ENCODE measurements at regions not wholly inside any gene's neighbourhood (a gene's known extent, or its start where the extent isn't known, plus 50 kb on each side); places are given as distances from the start of the nearest gene placed in this dataset.

- H3K9me3 Mint-ChIP-seq: no peaks in the 10 kb centered on the region
- no peak overlapping the region for H3K4me3 Mint-ChIP-seq
- no peak overlapping the region for H3K27ac Mint-ChIP-seq
- no peak for ATAC-seq (replicated peaks in 1 of 2)
- no peaks in the 10 kb centered on the region for H3K27me3 Mint-ChIP-seq (ENCODE audit: low read depth)
- DNase-seq: no peak
- H3K36me3 Mint-ChIP-seq (ENCODE audit: insufficient read depth in 2 of 2): no peaks in the 10 kb centered on the region
- H3K4me1 Mint-ChIP-seq (ENCODE audit: low read depth): no peaks in the 10 kb centered on the region
Observed at GRCh38 chr12:111221062-111222026, 147.6 kb downstream of the PHETA1 start.

GRCh38 chr12:111220363-111220762 lies 148.5 kb downstream of the PHETA1 start:
- H3K27ac Mint-ChIP-seq: no peak overlapping the region
- H3K4me3 Mint-ChIP-seq: no peak overlapping the region
- DNase-seq (no peak), ATAC-seq (replicated peaks in 1 of 2) (no peak)
- H3K9me3 Mint-ChIP-seq: no peaks in the 10 kb centered on the region
- H3K27me3 Mint-ChIP-seq (ENCODE audit: low read depth): no peaks in the 10 kb centered on the region
- no peaks in the 10 kb centered on the region for H3K4me1 Mint-ChIP-seq (ENCODE audit: low read depth)
- H3K36me3 Mint-ChIP-seq (ENCODE audit: insufficient read depth in 2 of 2): no peaks in the 10 kb centered on the region

GRCh38 chr12:111219440-111219839 lies 149.5 kb downstream of the PHETA1 start:
- Mint-ChIP-seq H3K9me3 (no peaks in the 10 kb centered on the region), H3K27ac (no peak overlapping the region), H3K4me1 (ENCODE audit: low read depth) (no peaks in the 10 kb centered on the region), H3K4me3 (no peak overlapping the region), H3K27me3 (ENCODE audit: low read depth) (no peaks in the 10 kb centered on the region), H3K36me3 (ENCODE audit: insufficient read depth in 2 of 2) (no peaks in the 10 kb centered on the region)
- no peak for ATAC-seq (replicated peaks in 1 of 2)
- DNase-seq: no peak

- ATAC-seq (replicated peaks in 1 of 2) (no peak), DNase-seq (no peak)
- Mint-ChIP-seq H3K9me3 (no peaks in the 10 kb centered on the region), H3K4me3 (no peak overlapping the region), H3K27me3 (ENCODE audit: low read depth) (no peaks in the 10 kb centered on the region), H3K4me1 (ENCODE audit: low read depth) (no peaks in the 10 kb centered on the region), H3K36me3 (ENCODE audit: insufficient read depth in 2 of 2) (no peaks in the 10 kb centered on the region), H3K27ac (no peak overlapping the region)
Observed at GRCh38 chr12:111218499-111218898, 150.4 kb downstream of the PHETA1 start.

- no peaks in the 10 kb centered on the region for H3K27me3 Mint-ChIP-seq (ENCODE audit: low read depth)
- no peaks in the 10 kb centered on the region for H3K4me1 Mint-ChIP-seq (ENCODE audit: low read depth)
- H3K4me3 Mint-ChIP-seq: no peak overlapping the region
- H3K36me3 Mint-ChIP-seq (ENCODE audit: insufficient read depth in 2 of 2): no peaks in the 10 kb centered on the region
- no peak for ATAC-seq (replicated peaks in 1 of 2)
- no peak for DNase-seq
- no peak overlapping the region for H3K27ac Mint-ChIP-seq
- no peaks in the 10 kb centered on the region for H3K9me3 Mint-ChIP-seq
Observed at GRCh38 chr12:111216387-111217159, 152.3 kb downstream of the PHETA1 start.

- Mint-ChIP-seq H3K4me1 (ENCODE audit: low read depth) (no peaks in the 10 kb centered on the region), H3K36me3 (ENCODE audit: insufficient read depth in 2 of 2) (no peaks in the 10 kb centered on the region), H3K9me3 (no peaks in the 10 kb centered on the region), H3K27ac (no peak overlapping the region), H3K4me3 (no peak overlapping the region), H3K27me3 (ENCODE audit: low read depth) (peaks cover 4% of the 10 kb centered on the region)
- DNase-seq: no peak
- no peak for ATAC-seq (replicated peaks in 1 of 2)
Observed at GRCh38 chr12:111215881-111216280, 153.0 kb downstream of the PHETA1 start.

GRCh38 chr12:111214401-111214800 lies 154.5 kb downstream of the PHETA1 start:
- H3K36me3 Mint-ChIP-seq (ENCODE audit: insufficient read depth in 2 of 2): no peaks in the 10 kb centered on the region
- H3K9me3 Mint-ChIP-seq: no peaks in the 10 kb centered on the region
- H3K27ac Mint-ChIP-seq: no peak overlapping the region
- no peaks in the 10 kb centered on the region for H3K4me1 Mint-ChIP-seq (ENCODE audit: low read depth)
- peaks cover 7% of the 10 kb centered on the region for H3K27me3 Mint-ChIP-seq (ENCODE audit: low read depth)
- ATAC-seq (replicated peaks in 1 of 2) (no peak), DNase-seq (no peak)
- H3K4me3 Mint-ChIP-seq: no peak overlapping the region

GRCh38 chr12:111213561-111213960 lies 155.3 kb downstream of the PHETA1 start:
- H3K9me3 Mint-ChIP-seq: no peaks in the 10 kb centered on the region

GRCh38 chr12:111212814-111213456 lies 156.0 kb downstream of the PHETA1 start:
- no peaks in the 10 kb centered on the region for H3K9me3 Mint-ChIP-seq

More at GRCh38 chr12:111213561-111213960, 155.3 kb downstream of the PHETA1 start:
- DNase-seq: no peak
- ATAC-seq (replicated peaks in 1 of 2): no peak
- H3K27me3 Mint-ChIP-seq (ENCODE audit: low read depth): peaks cover 7% of the 10 kb centered on the region
- H3K4me3 Mint-ChIP-seq: no peak overlapping the region
- H3K4me1 Mint-ChIP-seq (ENCODE audit: low read depth): no peaks in the 10 kb centered on the region
- no peaks in the 10 kb centered on the region for H3K36me3 Mint-ChIP-seq (ENCODE audit: insufficient read depth in 2 of 2)
- no peak overlapping the region for H3K27ac Mint-ChIP-seq

GRCh38 chr12:111211910-111212757 lies 156.8 kb downstream of the PHETA1 start:
- ATAC-seq (replicated peaks in 1 of 2) (no peak), DNase-seq (no peak)
- no peaks in the 10 kb centered on the region for H3K36me3 Mint-ChIP-seq (ENCODE audit: insufficient read depth in 2 of 2)
- no peaks in the 10 kb centered on the region for H3K4me1 Mint-ChIP-seq (ENCODE audit: low read depth)
- H3K27ac Mint-ChIP-seq: no peak overlapping the region
- peaks cover 7% of the 10 kb centered on the region for H3K27me3 Mint-ChIP-seq (ENCODE audit: low read depth)
- no peak overlapping the region for H3K4me3 Mint-ChIP-seq
- no peaks in the 10 kb centered on the region for H3K9me3 Mint-ChIP-seq

More at GRCh38 chr12:111212814-111213456, 156.0 kb downstream of the PHETA1 start:
- Mint-ChIP-seq H3K4me3 (no peak overlapping the region), H3K36me3 (ENCODE audit: insufficient read depth in 2 of 2) (no peaks in the 10 kb centered on the region), H3K27me3 (ENCODE audit: low read depth) (peaks cover 7% of the 10 kb centered on the region), H3K27ac (no peak overlapping the region), H3K4me1 (ENCODE audit: low read depth) (no peaks in the 10 kb centered on the region)
- DNase-seq: no peak
- ATAC-seq (replicated peaks in 1 of 2): no peak

GRCh38 chr12:111209811-111210210 lies 159.1 kb downstream of the PHETA1 start:
- DNase-seq: no peak
- no peaks in the 10 kb centered on the region for H3K36me3 Mint-ChIP-seq (ENCODE audit: insufficient read depth in 2 of 2)
- H3K27ac Mint-ChIP-seq: no peak overlapping the region
- no peaks in the 10 kb centered on the region for H3K9me3 Mint-ChIP-seq
- ATAC-seq (replicated peaks in 1 of 2): no peak
- peaks cover 7% of the 10 kb centered on the region for H3K27me3 Mint-ChIP-seq (ENCODE audit: low read depth)
- no peak overlapping the region for H3K4me3 Mint-ChIP-seq
- H3K4me1 Mint-ChIP-seq (ENCODE audit: low read depth): no peaks in the 10 kb centered on the region

- ATAC-seq (replicated peaks in 1 of 2) (no peak), DNase-seq (no peak)
- Mint-ChIP-seq H3K27me3 (ENCODE audit: low read depth) (peaks cover 7% of the 10 kb centered on the region), H3K9me3 (no peaks in the 10 kb centered on the region), H3K4me3 (no peak overlapping the region), H3K36me3 (ENCODE audit: insufficient read depth in 2 of 2) (no peaks in the 10 kb centered on the region), H3K4me1 (ENCODE audit: low read depth) (no peaks in the 10 kb centered on the region), H3K27ac (no peak overlapping the region)
Observed at GRCh38 chr12:111207761-111208160, 161.1 kb downstream of the PHETA1 start.

Data from activated T-cell treated with anti-CD3 and anti-CD28 coated beads, Interleukin-2, amount 50 U/mL, for 72 hours (primary cell).